ENCODE measurements at regions not wholly inside any gene's neighbourhood (a gene's known extent, or its start where the extent isn't known, plus 50 kb on each side); places are given as distances from the start of the nearest gene placed in this dataset.

- Histone ChIP-seq H3K27me3 (no peaks in the 10 kb centered on the region), H3K4me1 (no peaks in the 10 kb centered on the region), H3K36me3 (replicated peaks in 1 of 2; ENCODE audit: insufficient read depth in 1 of 2, low read depth in 2 of 2) (no peaks in the 10 kb centered on the region), H3K9me3 (no peaks in the 10 kb centered on the region), H3K4me3 (no peak overlapping the region), H3K27ac (no peak overlapping the region)
- no peak for TF ChIP-seq CTCF (IDR thresholded peaks at IDR 0.05)
- no peak for TF ChIP-seq POLR2A (IDR thresholded peaks at IDR 0.05)
- intact Hi-C loops (cut with DNase I) = no loop called here
- DNase-seq (no peak), ATAC-seq (no peak)
Observed at GRCh38 chr4:19092797-19093196, 1071.2 kb upstream of the LCORL start.

GRCh38 chr4:19074036-19074435, 1052.5 kb upstream of the LCORL start:
- no peak for DNase-seq
- no peaks in the 10 kb centered on the region for H3K27me3 ChIP-seq
- H3K4me3 ChIP-seq = no peak overlapping the region
- intact Hi-C loops (cut with DNase I) = no loop called here
- no peaks in the 10 kb centered on the region for H3K36me3 ChIP-seq (replicated peaks in 1 of 2; ENCODE audit: insufficient read depth in 1 of 2, low read depth in 2 of 2)
- 59 to 70% methylated on average over 2 of the region's 2 CpGs for WGBS, 2 donors
- ATAC-seq = no peak
- no peaks in the 10 kb centered on the region for H3K9me3 ChIP-seq
- no peaks in the 10 kb centered on the region for H3K4me1 ChIP-seq
- no peak overlapping the region for H3K27ac ChIP-seq
- TF ChIP-seq CTCF (IDR thresholded peaks at IDR 0.05) (no peak), POLR2A (IDR thresholded peaks at IDR 0.05) (no peak)

GRCh38 chr4:19063662-19064061, 1042.1 kb upstream of the LCORL start:
- H3K27me3 ChIP-seq = no peaks in the 10 kb centered on the region
- no peak for TF ChIP-seq CTCF (IDR thresholded peaks at IDR 0.05)
- no peak for TF ChIP-seq POLR2A (IDR thresholded peaks at IDR 0.05)
- H3K27ac ChIP-seq = no peak overlapping the region
- ATAC-seq (no peak), DNase-seq (no peak)
- no peak overlapping the region for H3K4me3 ChIP-seq
- WGBS, 2 donors = 52 to 58% methylated on average over 5 of the region's 5 CpGs
- no peaks in the 10 kb centered on the region for H3K9me3 ChIP-seq
- intact Hi-C loops (cut with DNase I) = no loop called here
- H3K36me3 ChIP-seq (replicated peaks in 1 of 2; ENCODE audit: insufficient read depth in 1 of 2, low read depth in 2 of 2) = no peaks in the 10 kb centered on the region
- no peaks in the 10 kb centered on the region for H3K4me1 ChIP-seq

- Histone ChIP-seq H3K9me3 (no peaks in the 10 kb centered on the region), H3K4me1 (no peaks in the 10 kb centered on the region), H3K4me3 (no peak overlapping the region), H3K27ac (no peak overlapping the region), H3K36me3 (replicated peaks in 1 of 2; ENCODE audit: insufficient read depth in 1 of 2, low read depth in 2 of 2) (no peaks in the 10 kb centered on the region), H3K27me3 (no peaks in the 10 kb centered on the region)
- intact Hi-C loops (cut with DNase I) = no loop called here
- ATAC-seq (no peak), DNase-seq (no peak)
- no peak for TF ChIP-seq POLR2A (IDR thresholded peaks at IDR 0.05)
- no peak for TF ChIP-seq CTCF (IDR thresholded peaks at IDR 0.05)
- 35 to 38% methylated on average over 1 of the region's 1 CpG for WGBS, 2 donors
Observed at GRCh38 chr4:19054916-19055315, 1033.4 kb upstream of the LCORL start.

GRCh38 chr4:19051831-19052230, 1030.3 kb upstream of the LCORL start:
- H3K36me3 ChIP-seq (replicated peaks in 1 of 2; ENCODE audit: insufficient read depth in 1 of 2, low read depth in 2 of 2) = no peaks in the 10 kb centered on the region
- H3K4me3 ChIP-seq = no peak overlapping the region
- H3K9me3 ChIP-seq = no peaks in the 10 kb centered on the region
- ATAC-seq = no peak
- intact Hi-C loops (cut with DNase I) = no loop called here
- H3K27me3 ChIP-seq = no peaks in the 10 kb centered on the region
- DNase-seq = no peak
- 42 to 64% methylated on average over 5 of the region's 5 CpGs for WGBS, 2 donors
- TF ChIP-seq CTCF (IDR thresholded peaks at IDR 0.05) = no peak
- no peak for TF ChIP-seq POLR2A (IDR thresholded peaks at IDR 0.05)
- no peak overlapping the region for H3K27ac ChIP-seq
- no peaks in the 10 kb centered on the region for H3K4me1 ChIP-seq
